NCI-H2196 (cell line): ENCODE measurements at regions not wholly inside any gene's neighbourhood (a gene's known extent, or its start where the extent isn't known, plus 50 kb on each side); places are given as distances from the start of the nearest gene placed in this dataset.
"Not testable (repeated sequence)": the region's sequence is repeated elsewhere in the genome, so short reads cannot be mapped to it uniquely, and the experiment has no call there.

ENCODE experiments used
- DNase-seq: peaks from one replicate; lab custom pipeline; 2025; ENCODE audit not compliant: unreplicated experiment; lab: John Stamatoyannopoulos, UW

DNA sequence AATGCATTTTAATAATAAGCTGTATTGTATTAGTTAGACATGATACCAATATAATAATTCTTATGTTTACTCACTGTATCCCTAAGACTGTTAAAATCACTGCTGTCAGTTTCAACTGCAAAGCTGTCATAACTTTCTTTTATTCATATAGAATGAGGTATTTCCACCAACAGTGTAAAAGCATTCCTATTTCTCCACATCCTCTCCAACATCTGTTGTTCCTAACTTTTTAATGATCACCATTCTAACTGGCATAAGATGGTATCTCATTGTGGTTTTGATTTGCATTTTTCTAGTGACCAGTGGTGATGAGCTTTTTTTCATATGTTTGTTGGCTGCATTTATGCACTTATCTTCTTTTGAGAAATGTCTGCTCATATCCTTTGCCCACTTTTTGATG lies 177.6 kb upstream of the MME start:
- DNase-seq, result not testable (repeated sequence)

DNA sequence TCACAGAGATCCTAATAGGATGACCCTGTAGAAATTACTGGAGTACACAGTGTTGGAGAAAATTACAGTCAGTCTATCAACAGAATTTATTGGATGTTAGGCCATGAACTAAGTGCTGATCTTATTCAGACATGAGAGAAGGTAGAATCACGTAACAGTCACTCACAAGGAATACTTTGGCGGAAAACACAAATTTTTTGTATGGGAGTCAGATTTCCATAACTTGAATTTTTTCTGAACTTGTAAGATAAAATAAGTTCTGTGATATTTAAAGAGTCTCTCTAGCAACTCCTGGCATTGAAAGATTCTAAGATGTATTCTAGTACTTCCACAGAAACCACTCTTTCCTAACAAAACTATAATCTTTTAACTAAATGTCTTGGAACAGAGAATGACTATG lies 178.8 kb upstream of the MME start:
- DNase-seq, result no peak

GRCh38 chr3:154900816-154901215 lies 179.3 kb upstream of the MME start:
- no peak for DNase-seq

- no peak for DNase-seq
Measured at GRCh38 chr3:154898916-154899315, 181.2 kb upstream of the MME start.

GRCh38 chr3:154898443-154898842 lies 181.7 kb upstream of the MME start:
- DNase-seq, result no peak

GRCh38 chr3:154893813-154894212 lies 186.3 kb upstream of the MME start:
- DNase-seq, result no peak

GRCh38 chr3:154889227-154889634 lies 190.9 kb upstream of the MME start:
- DNase-seq, result no peak

GRCh38 chr3:154887869-154888268 lies 192.2 kb upstream of the MME start:
- no peak for DNase-seq

- no peak for DNase-seq
Measured at GRCh38 chr3:154886437-154886836, 193.7 kb upstream of the MME start.

DNA sequence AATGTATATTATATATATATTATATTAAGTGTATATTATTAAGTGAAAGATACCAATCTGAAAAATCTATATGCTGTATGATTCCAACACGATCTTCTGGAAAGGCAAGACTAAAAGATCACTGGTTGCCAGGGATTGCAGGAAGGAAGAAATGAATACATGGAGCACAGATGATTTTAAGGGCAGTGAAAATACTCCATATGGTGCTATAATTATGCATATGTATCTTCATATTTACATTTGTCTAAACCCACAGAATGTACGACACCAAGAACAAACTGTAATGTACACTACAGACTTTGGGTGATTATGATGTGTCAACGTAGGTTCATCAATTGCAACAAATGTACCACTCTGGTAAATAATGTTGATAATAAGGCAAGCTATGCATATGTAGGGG lies 194.7 kb upstream of the MME start:
- no peak for DNase-seq

DNA sequence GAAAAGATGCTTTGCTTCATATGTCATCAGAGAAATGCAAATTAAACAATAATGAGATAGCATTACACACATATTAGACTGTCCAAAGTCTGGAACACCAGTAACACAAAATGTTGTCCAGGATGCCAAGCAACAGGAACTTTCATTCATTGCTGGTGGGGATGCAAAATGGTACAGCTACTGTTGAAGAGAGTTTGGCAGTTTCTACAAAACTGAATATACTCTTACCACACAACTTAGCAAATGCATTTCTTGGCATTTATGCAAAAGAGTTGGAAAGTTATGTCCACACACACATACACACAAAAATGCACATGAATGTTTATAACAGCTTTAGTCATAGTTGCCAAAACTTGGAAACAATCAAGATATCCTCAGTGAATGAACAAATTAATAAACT lies 195.2 kb upstream of the MME start:
- no peak for DNase-seq

DNA sequence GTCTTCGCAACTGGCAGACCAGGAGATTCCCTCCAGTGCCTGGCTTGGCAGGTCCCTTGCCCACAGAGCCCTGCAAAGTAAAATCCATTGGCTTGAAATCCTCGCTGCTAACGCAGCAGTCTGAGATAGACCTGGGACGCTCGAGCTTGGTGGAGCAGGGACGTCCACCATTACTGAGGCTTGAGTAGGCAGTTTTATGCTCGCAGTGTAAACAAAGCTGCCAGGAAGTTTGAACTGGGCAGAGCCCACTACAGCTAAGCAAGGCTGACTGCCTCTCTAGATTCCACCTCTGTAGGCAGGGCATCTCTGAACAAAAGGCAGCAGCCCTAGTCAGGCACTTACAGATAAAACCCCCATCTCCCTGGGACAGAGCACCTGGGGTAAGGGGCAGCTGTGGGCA lies 205.0 kb upstream of the MME start:
- DNase-seq, result no peak

DNA sequence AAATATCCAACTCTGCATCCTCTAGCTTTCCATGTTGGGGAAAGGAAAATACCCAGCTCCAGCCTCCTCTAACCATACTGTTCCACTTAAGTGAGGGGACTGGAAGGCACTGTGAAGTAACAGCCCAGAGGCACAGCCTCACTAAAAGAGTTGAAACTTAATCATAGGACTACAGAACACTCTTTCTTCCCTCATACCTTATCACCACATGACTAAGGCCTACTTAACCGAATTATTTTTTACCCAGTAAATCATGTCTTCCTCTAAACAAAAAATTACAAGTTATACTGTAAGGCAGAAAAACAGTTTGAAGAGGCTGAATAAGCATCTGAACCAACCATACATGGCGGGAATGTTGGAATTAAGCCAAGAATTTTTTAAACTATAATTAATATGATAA lies 207.4 kb upstream of the MME start:
- no peak for DNase-seq

GRCh38 chr3:154872074-154872473 lies 208.0 kb upstream of the MME start:
- DNase-seq, result no peak

GRCh38 chr3:154864947-154865346 lies 215.2 kb upstream of the MME start:
- DNase-seq, result no peak

- DNase-seq, result no peak
Measured at GRCh38 chr3:154862265-154862664, 217.9 kb upstream of the MME start.

DNA sequence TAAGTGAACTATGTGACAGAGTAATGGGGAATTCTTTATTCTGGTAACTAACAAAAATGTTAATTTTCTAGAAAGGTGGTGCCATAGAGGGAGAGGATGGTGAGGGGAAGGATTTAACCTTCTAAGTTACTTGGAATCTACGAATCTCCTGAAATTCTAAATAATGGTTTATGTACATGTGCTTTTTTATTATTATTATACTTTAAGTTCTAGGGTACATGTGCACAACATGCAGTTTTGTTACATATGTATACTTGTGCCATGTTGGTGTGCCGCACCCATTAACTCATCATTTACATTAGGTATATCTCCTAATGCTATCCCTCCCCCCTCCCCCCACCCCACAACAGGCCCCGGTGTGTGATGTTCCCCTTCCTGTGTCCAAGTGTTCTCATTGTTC lies 227.1 kb upstream of the MME start:
- not testable (repeated sequence) for DNase-seq

GRCh38 chr3:154852515-154852914 lies 227.6 kb upstream of the MME start:
- DNase-seq, result no peak

GRCh38 chr3:154851644-154852043 lies 228.5 kb upstream of the MME start:
- no peak for DNase-seq

GRCh38 chr3:154850921-154851320 lies 229.2 kb upstream of the MME start:
- no peak for DNase-seq

DNA sequence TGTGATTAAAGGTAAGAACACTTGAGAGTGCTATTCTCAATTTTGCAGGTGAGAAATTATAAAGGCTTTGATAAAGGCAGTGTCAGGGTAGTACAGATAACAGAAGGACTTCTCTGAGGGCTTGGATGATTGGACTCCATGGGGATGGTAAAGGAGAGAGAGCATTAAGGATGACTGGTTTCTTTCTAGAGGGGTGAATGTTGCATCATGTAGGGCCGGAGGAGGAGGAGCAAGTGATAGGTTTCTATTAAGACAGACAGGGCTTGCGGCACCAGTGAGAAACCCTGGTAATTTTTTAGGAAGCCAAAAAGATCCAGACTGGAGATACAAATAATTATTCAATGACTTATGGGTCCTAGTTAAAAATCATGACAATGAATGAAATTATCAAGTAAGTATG lies 230.7 kb upstream of the MME start:
- DNase-seq, result no peak

- no peak for DNase-seq
Measured at GRCh38 chr3:154844863-154845262, 235.3 kb upstream of the MME start.

DNA sequence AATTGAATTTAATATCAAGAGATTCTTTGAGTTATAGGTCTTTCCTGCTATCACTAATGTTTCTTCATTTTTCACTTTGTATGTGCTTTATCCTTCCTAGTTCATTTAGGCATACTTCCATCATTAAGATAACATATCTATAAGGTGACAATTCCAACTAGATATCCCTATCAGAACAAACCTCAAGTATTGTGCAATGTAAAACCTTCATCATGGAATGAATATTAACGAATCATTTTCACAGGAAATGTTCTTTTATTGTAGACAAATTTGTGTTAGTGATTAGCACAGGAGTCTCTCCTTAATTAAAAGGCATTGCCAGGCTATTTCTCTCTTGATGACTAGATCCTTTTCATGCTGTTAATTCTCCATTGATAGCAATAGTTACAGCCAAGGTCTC lies 236.5 kb upstream of the MME start:
- DNase-seq, result no peak

DNA sequence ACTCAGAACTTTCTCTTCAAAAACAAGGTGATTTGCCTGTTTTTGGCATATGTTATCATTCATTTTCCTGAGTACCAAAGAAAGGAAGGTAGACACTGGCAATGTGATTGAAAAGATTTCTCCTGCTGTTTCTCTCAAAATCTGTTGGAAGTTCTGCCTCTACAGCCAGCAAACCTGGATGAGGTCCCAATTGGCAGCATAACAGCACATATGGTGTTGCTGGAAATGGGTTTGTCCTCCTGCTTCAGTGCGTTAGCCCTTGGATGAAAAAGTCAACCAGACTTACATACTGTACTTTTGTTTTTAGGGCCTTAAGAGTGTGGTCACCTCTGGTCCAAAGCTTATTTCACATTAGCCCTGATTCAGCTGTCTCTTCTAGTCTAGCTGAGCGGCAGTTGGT lies 237.6 kb upstream of the MME start:
- DNase-seq, result no peak
